HL-60 (cell line): ENCODE measurements at regions not wholly inside any gene's neighbourhood (a gene's known extent, or its start where the extent isn't known, plus 50 kb on each side); places are given as distances from the start of the nearest gene placed in this dataset.

Source experiments
- DNase-seq, 2 experiments: peaks; one replicate each; pipeline ENCODE4 v3.0.0-alpha.2; 2010 to 2020; ENCODE audit warnings: low read depth in 1 of 2, low spot score in 1 of 2
- H3K27ac ChIP-seq: fragments of 250-450 bp; sonication (Bioruptor Pico); replicated peaks from 2 replicates; pipeline ENCODE4 v1.5.1; 2020; ENCODE audit warnings: mild to moderate bottlenecking, moderate library complexity
- H3K27me3 ChIP-seq: fragments of 250-450 bp; sonication (Bioruptor Pico); 2 replicates; pipeline ENCODE4 v1.5.1; 2021; ENCODE audit warnings: mild to moderate bottlenecking, moderate library complexity; ENCODE audit not compliant: insufficient read depth, poor library complexity, severe bottlenecking
- H3K4me3 ChIP-seq: replicated peaks from 2 replicates; pipeline ENCODE4 v1.5.1; 2011; ENCODE audit warnings: mild to moderate bottlenecking, control low read depth, low read length; ENCODE audit not compliant: insufficient read depth
- CTCF ChIP-seq: IDR thresholded peaks from one replicate; pipeline ENCODE4 v1.5.1; 2011; ENCODE audit warnings: low read length, control low read depth, inconsistent platforms; ENCODE audit not compliant: insufficient read depth
- GABPA ChIP-seq: IDR thresholded peaks from 2 replicates; pipeline ENCODE4 v1.6.1; 2012; ENCODE audit warnings: low read depth
- POLR2AphosphoS5 ChIP-seq: IDR thresholded peaks from 2 replicates; pipeline ENCODE4 v1.6.1; 2012; ENCODE audit warnings: low read depth
- REST ChIP-seq: IDR thresholded peaks from 2 replicates; pipeline ENCODE4 v1.6.1; 2012; ENCODE audit warnings: low read depth; ENCODE audit not compliant: insufficient replicate concordance
- SPI1 ChIP-seq: IDR thresholded peaks from 2 replicates; pipeline ENCODE4 v1.6.1; 2012; ENCODE audit warnings: low read depth, mild to moderate bottlenecking, borderline replicate concordance

DNA sequence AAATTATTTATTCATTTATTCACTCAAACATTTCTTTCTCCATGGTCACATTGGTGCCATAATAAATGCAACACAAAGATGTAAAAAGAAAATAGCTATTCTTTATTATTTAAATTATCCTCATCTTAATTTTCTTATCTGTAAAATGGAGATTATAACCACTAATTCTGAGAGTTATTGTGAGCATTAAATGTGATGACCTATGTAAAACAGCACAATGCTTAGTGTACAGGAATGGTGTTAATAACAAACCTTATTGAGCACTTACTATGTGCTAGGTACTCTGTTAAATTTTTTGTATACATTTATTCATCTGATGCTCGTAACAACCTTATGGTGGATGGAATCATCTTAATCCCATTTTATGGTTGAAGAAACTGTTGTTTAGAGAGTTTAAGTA lies 84.6 kb downstream of the NTMT2 start:
- Histone ChIP-seq H3K4me3 (no peak overlapping the region), H3K27me3 (no peaks in the 10 kb centered on the region), H3K27ac (no peak overlapping the region)
- TF ChIP-seq SPI1: no peak
- no peak for DNase-seq

DNA sequence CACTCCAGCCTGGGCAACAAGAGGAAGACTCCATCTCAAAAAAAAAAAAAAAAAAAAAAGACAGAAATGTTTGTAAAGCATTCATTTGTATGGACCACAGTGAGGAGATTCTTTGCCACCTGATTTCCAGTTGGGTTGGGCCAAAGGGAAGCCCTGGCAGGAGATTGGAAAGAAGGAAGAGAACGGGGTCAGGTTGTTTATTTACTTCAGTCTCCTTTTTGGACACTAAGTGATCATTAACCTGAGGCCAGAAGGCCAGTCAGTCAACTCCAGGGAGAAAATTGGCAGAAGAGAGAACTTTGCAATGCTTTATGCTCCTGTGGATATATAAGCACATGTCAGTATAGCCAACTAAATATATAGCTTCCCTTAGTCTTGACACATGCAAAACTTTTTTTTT lies 85.9 kb downstream of the NTMT2 start:
- no peak for TF ChIP-seq SPI1
- no peak for TF ChIP-seq POLR2AphosphoS5
- TF ChIP-seq REST: no peak
- TF ChIP-seq CTCF: no peak
- no peak for TF ChIP-seq GABPA
- Histone ChIP-seq H3K27me3 (no peaks in the 10 kb centered on the region), H3K27ac (no peak overlapping the region), H3K4me3 (no peak overlapping the region)
- DNase-seq: no peak

GRCh38 chr1:170238704-170239391 lies 93.1 kb downstream of the NTMT2 start:
- TF ChIP-seq CTCF: no peak
- TF ChIP-seq REST: no peak
- no peak for TF ChIP-seq GABPA
- TF ChIP-seq POLR2AphosphoS5: no peak
- no peak for TF ChIP-seq SPI1
- no peak for DNase-seq
- Histone ChIP-seq H3K27me3 (no peaks in the 10 kb centered on the region), H3K27ac (no peak overlapping the region), H3K4me3 (no peak overlapping the region)

DNA sequence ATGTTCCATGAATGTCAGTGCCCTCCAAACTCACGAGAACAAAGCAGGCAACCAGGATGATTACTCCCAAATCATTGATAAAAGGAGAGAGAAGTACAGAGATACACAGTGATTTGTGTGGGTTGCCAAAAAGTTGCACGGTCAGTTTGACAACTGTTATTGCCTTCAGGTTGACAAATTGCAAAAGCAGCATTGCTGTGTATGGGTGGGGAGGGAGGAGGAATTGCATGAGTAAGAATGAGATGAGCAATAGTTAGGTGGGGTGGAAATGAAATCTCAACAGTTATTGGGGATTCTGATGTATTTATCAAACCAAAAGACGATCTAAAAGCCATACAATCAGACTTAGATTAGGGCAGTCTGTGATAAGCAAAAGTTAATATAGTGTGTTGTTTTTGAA lies 93.7 kb downstream of the NTMT2 start:
- no peak for DNase-seq
- TF ChIP-seq SPI1: no peak
- TF ChIP-seq CTCF: no peak
- no peak for TF ChIP-seq POLR2AphosphoS5
- no peak for TF ChIP-seq GABPA
- TF ChIP-seq REST: no peak
- H3K27me3 ChIP-seq: no peaks in the 10 kb centered on the region
- H3K27ac ChIP-seq: no peak overlapping the region
- no peak overlapping the region for H3K4me3 ChIP-seq
